ENCODE measurements at regions not wholly inside any gene's neighbourhood (a gene's known extent, or its start where the extent isn't known, plus 50 kb on each side); places are given as distances from the start of the nearest gene placed in this dataset.

- 82% methylated on average over 3 of the region's 3 CpGs for WGBS
- no peak for DNase-seq
- Histone ChIP-seq H3K18ac (ENCODE audit: low read depth in 1 of 2, low read length in 2 of 2) (no peak overlapping the region), H4K8ac (ENCODE audit: low read length) (no peak overlapping the region), H3K14ac (ENCODE audit: low read length in 2 of 2) (no peak overlapping the region), H3K9me3 (ENCODE audit: control insufficient read depth, low read length) (peaks cover 5% of the 10 kb centered on the region), H2BK12ac (ENCODE audit: low read length in 2 of 2) (no peak overlapping the region), H3K27me3 (ENCODE audit: control insufficient read depth in 1 of 2, insufficient read depth in 1 of 2, low read length in 2 of 2) (peaks cover 6 to 9% of the 10 kb centered on the region in 2 experiments), H3K23ac (ENCODE audit: low read length in 2 of 2) (no peak overlapping the region), H3K4ac (ENCODE audit: low read depth in 1 of 2, low read length in 2 of 2) (no peak overlapping the region), H2BK120ac (ENCODE audit: low read depth, low read length) (no peak overlapping the region), H3K4me1 (ENCODE audit: control insufficient read depth, insufficient read depth, low read depth, low read length) (no peaks in the 10 kb centered on the region), H3K4me3 (ENCODE audit: insufficient read depth in 1 of 2, low read depth in 1 of 2, low read length in 2 of 2) (no peak overlapping the region), H2BK5ac (ENCODE audit: low read depth, low read length, poor library complexity, severe bottlenecking) (no peak overlapping the region), H3K27ac (ENCODE audit: low read length, poor library complexity, severe bottlenecking) (no peak overlapping the region), H2AK5ac (ENCODE audit: low read length, severe bottlenecking) (no peak overlapping the region), H2BK15ac (ENCODE audit: low read depth, poor library complexity, severe bottlenecking) (no peak overlapping the region), H4K91ac (ENCODE audit: low read length) (no peak overlapping the region), H3K36me3 (ENCODE audit: control insufficient read depth in 1 of 2, insufficient read depth in 2 of 2, low read depth in 1 of 2, low read length in 2 of 2) (no peaks in the 10 kb centered on the region), H2AFZ (ENCODE audit: low read depth, low read length) (no peak overlapping the region), H3K9ac (ENCODE audit: low read length) (no peak overlapping the region), H3K4me2 (ENCODE audit: low read length, poor library complexity, severe bottlenecking) (no peak overlapping the region), H3K79me1 (replicated peaks; ENCODE audit: low read length, poor library complexity, severe bottlenecking) (no peaks in the 10 kb centered on the region)
These were observed 148.4 kb upstream of the TOP1 start for GRCh38 chr20:40880063-40880728.

GRCh38 chr20:40880729-40881109 lies 147.9 kb upstream of the TOP1 start:
- Histone ChIP-seq H3K23ac (ENCODE audit: low read length in 2 of 2) (no peak overlapping the region), H3K27ac (ENCODE audit: low read length, poor library complexity, severe bottlenecking) (no peak overlapping the region), H3K27me3 (ENCODE audit: control insufficient read depth in 1 of 2, insufficient read depth in 1 of 2, low read length in 2 of 2) (peaks cover 5 to 15% of the 10 kb centered on the region in 2 experiments), H3K4ac (ENCODE audit: low read depth in 1 of 2, low read length in 2 of 2) (no peak overlapping the region), H2AK5ac (ENCODE audit: low read length, severe bottlenecking) (no peak overlapping the region), H2AFZ (ENCODE audit: low read depth, low read length) (no peak overlapping the region), H3K9ac (ENCODE audit: low read length) (no peak overlapping the region), H2BK5ac (ENCODE audit: low read depth, low read length, poor library complexity, severe bottlenecking) (no peak overlapping the region), H2BK12ac (ENCODE audit: low read length in 2 of 2) (no peak overlapping the region), H3K4me3 (ENCODE audit: insufficient read depth in 1 of 2, low read depth in 1 of 2, low read length in 2 of 2) (no peak overlapping the region), H2BK15ac (ENCODE audit: low read depth, poor library complexity, severe bottlenecking) (no peak overlapping the region), H2BK120ac (ENCODE audit: low read depth, low read length) (no peak overlapping the region), H3K36me3 (ENCODE audit: control insufficient read depth in 1 of 2, insufficient read depth in 2 of 2, low read depth in 1 of 2, low read length in 2 of 2) (no peaks in the 10 kb centered on the region), H3K14ac (ENCODE audit: low read length in 2 of 2) (no peak overlapping the region), H4K91ac (ENCODE audit: low read length) (no peak overlapping the region), H3K4me2 (ENCODE audit: low read length, poor library complexity, severe bottlenecking) (no peak overlapping the region), H3K18ac (ENCODE audit: low read depth in 1 of 2, low read length in 2 of 2) (no peak overlapping the region), H3K9me3 (ENCODE audit: control insufficient read depth, low read length) (peaks cover 5% of the 10 kb centered on the region), H3K4me1 (ENCODE audit: control insufficient read depth, insufficient read depth, low read depth, low read length) (no peaks in the 10 kb centered on the region), H3K79me1 (replicated peaks; ENCODE audit: low read length, poor library complexity, severe bottlenecking) (no peaks in the 10 kb centered on the region), H4K8ac (ENCODE audit: low read length) (no peak overlapping the region)
- 39% methylated on average over 2 of the region's 2 CpGs for WGBS
- no peak for DNase-seq

GRCh38 chr20:40882152-40882551 lies 146.5 kb upstream of the TOP1 start:
- Histone ChIP-seq H3K23ac (ENCODE audit: low read length in 2 of 2) (no peak overlapping the region), H2AFZ (ENCODE audit: low read depth, low read length) (no peak overlapping the region), H3K14ac (ENCODE audit: low read length in 2 of 2) (no peak overlapping the region), H2BK15ac (ENCODE audit: low read depth, poor library complexity, severe bottlenecking) (no peak overlapping the region), H3K36me3 (ENCODE audit: control insufficient read depth in 1 of 2, insufficient read depth in 2 of 2, low read depth in 1 of 2, low read length in 2 of 2) (no peaks in the 10 kb centered on the region), H3K9me3 (ENCODE audit: control insufficient read depth, low read length) (peaks cover 5% of the 10 kb centered on the region), H3K18ac (ENCODE audit: low read depth in 1 of 2, low read length in 2 of 2) (no peak overlapping the region), H2BK120ac (ENCODE audit: low read depth, low read length) (no peak overlapping the region), H4K91ac (ENCODE audit: low read length) (no peak overlapping the region), H2AK5ac (ENCODE audit: low read length, severe bottlenecking) (no peak overlapping the region), H3K27me3 (ENCODE audit: control insufficient read depth in 1 of 2, insufficient read depth in 1 of 2, low read length in 2 of 2) (peaks cover 3 to 21% of the 10 kb centered on the region in 2 experiments), H3K4me1 (ENCODE audit: control insufficient read depth, insufficient read depth, low read depth, low read length) (no peaks in the 10 kb centered on the region), H3K79me1 (replicated peaks; ENCODE audit: low read length, poor library complexity, severe bottlenecking) (no peaks in the 10 kb centered on the region), H3K4me2 (ENCODE audit: low read length, poor library complexity, severe bottlenecking) (no peak overlapping the region), H3K9ac (ENCODE audit: low read length) (no peak overlapping the region), H2BK12ac (ENCODE audit: low read length in 2 of 2) (no peak overlapping the region), H3K27ac (ENCODE audit: low read length, poor library complexity, severe bottlenecking) (no peak overlapping the region), H3K4ac (ENCODE audit: low read depth in 1 of 2, low read length in 2 of 2) (no peak overlapping the region), H4K8ac (ENCODE audit: low read length) (no peak overlapping the region), H2BK5ac (ENCODE audit: low read depth, low read length, poor library complexity, severe bottlenecking) (no peak overlapping the region), H3K4me3 (ENCODE audit: insufficient read depth in 1 of 2, low read depth in 1 of 2, low read length in 2 of 2) (no peak overlapping the region)
- 77% methylated on average over 4 of the region's 4 CpGs for WGBS
- DNase-seq: no peak

GRCh38 chr20:40883097-40883496 lies 145.5 kb upstream of the TOP1 start:
- H3K79me1 ChIP-seq (replicated peaks; ENCODE audit: low read length, poor library complexity, severe bottlenecking): no peaks in the 10 kb centered on the region
- no peak overlapping the region for H2AK5ac ChIP-seq (ENCODE audit: low read length, severe bottlenecking)
- H3K36me3 ChIP-seq (ENCODE audit: control insufficient read depth in 1 of 2, insufficient read depth in 2 of 2, low read depth in 1 of 2, low read length in 2 of 2): no peaks in the 10 kb centered on the region
- H4K91ac ChIP-seq (ENCODE audit: low read length): no peak overlapping the region
- no peak overlapping the region for H3K9ac ChIP-seq (ENCODE audit: low read length)
- peaks cover 3 to 21% of the 10 kb centered on the region in 2 experiments for H3K27me3 ChIP-seq (ENCODE audit: control insufficient read depth in 1 of 2, insufficient read depth in 1 of 2, low read length in 2 of 2)
- no peak overlapping the region for H3K27ac ChIP-seq (ENCODE audit: low read length, poor library complexity, severe bottlenecking)
- H2BK15ac ChIP-seq (ENCODE audit: low read depth, poor library complexity, severe bottlenecking): no peak overlapping the region
- no peak overlapping the region for H3K14ac ChIP-seq (ENCODE audit: low read length in 2 of 2)
- WGBS: 75% methylated on average over 2 of the region's 2 CpGs
- no peak overlapping the region for H3K4me2 ChIP-seq (ENCODE audit: low read length, poor library complexity, severe bottlenecking)
- no peak overlapping the region for H2BK120ac ChIP-seq (ENCODE audit: low read depth, low read length)
- DNase-seq: no peak
- H3K4me1 ChIP-seq (ENCODE audit: control insufficient read depth, insufficient read depth, low read depth, low read length): no peaks in the 10 kb centered on the region
- no peak overlapping the region for H4K8ac ChIP-seq (ENCODE audit: low read length)
- no peak overlapping the region for H3K4me3 ChIP-seq (ENCODE audit: insufficient read depth in 1 of 2, low read depth in 1 of 2, low read length in 2 of 2)
- no peak overlapping the region for H3K23ac ChIP-seq (ENCODE audit: low read length in 2 of 2)
- H3K4ac ChIP-seq (ENCODE audit: low read depth in 1 of 2, low read length in 2 of 2): no peak overlapping the region
- peaks cover 5% of the 10 kb centered on the region for H3K9me3 ChIP-seq (ENCODE audit: control insufficient read depth, low read length)
- H2BK5ac ChIP-seq (ENCODE audit: low read depth, low read length, poor library complexity, severe bottlenecking): no peak overlapping the region
- H3K18ac ChIP-seq (ENCODE audit: low read depth in 1 of 2, low read length in 2 of 2): no peak overlapping the region
- H2AFZ ChIP-seq (ENCODE audit: low read depth, low read length): no peak overlapping the region
- no peak overlapping the region for H2BK12ac ChIP-seq (ENCODE audit: low read length in 2 of 2)

Data from mesenchymal stem cell (in vitro differentiated cells and primary cell).